ENCODE measurements at regions not wholly inside any gene's neighbourhood (a gene's known extent, or its start where the extent isn't known, plus 50 kb on each side); places are given as distances from the start of the nearest gene placed in this dataset.

GRCh38 chr1:203926025-203926540, 64.7 kb downstream of the SNRPE start:
- DNase-seq = no peak

GRCh38 chr1:203929741-203930309, 68.4 kb downstream of the SNRPE start:
- no peak for DNase-seq

- no peak for DNase-seq
These were observed 68.9 kb downstream of the SNRPE start for GRCh38 chr1:203930342-203930741.

GRCh38 chr1:203931953-203932352, 70.6 kb downstream of the SNRPE start:
- no peak for DNase-seq

- no peak for DNase-seq
These were observed 71.2 kb downstream of the SNRPE start for GRCh38 chr1:203932556-203932955.

- DNase-seq = no peak
These were observed 72.6 kb downstream of the SNRPE start for GRCh38 chr1:203934027-203934426.

GRCh38 chr1:203934651-203935050, 73.3 kb downstream of the SNRPE start:
- no peak for DNase-seq

- no peak for DNase-seq
These were observed 73.9 kb downstream of the SNRPE start for GRCh38 chr1:203935321-203935720.

- no peak for DNase-seq
These were observed 76.4 kb downstream of the SNRPE start for GRCh38 chr1:203937678-203938330.

- no peak for DNase-seq
These were observed 83.4 kb downstream of the SNRPE start for GRCh38 chr1:203944651-203945404.

GRCh38 chr1:203954293-203954692, 92.9 kb downstream of the SNRPE start:
- DNase-seq = no peak

- no peak for DNase-seq
These were observed 93.6 kb downstream of the SNRPE start for GRCh38 chr1:203954788-203955552.

GRCh38 chr1:203968761-203969160, 104.2 kb upstream of the SOX13 start:
- no peak for DNase-seq

- DNase-seq = no peak
These were observed 103.1 kb upstream of the SOX13 start for GRCh38 chr1:203969846-203970245.

- no peak for DNase-seq
These were observed 87.9 kb upstream of the SOX13 start for GRCh38 chr1:203985044-203985443.

GRCh38 chr1:203985676-203986075, 87.2 kb upstream of the SOX13 start:
- DNase-seq = no peak

GRCh38 chr1:203986887-203987461, 85.9 kb upstream of the SOX13 start:
- DNase-seq = no peak

- DNase-seq = no peak
These were observed 82.8 kb upstream of the SOX13 start for GRCh38 chr1:203990118-203990517.

- DNase-seq = peak; percentile 16
These were observed 80.5 kb upstream of the SOX13 start for GRCh38 chr1:203992440-203992839.

- no peak for DNase-seq
These were observed 79.7 kb upstream of the SOX13 start for GRCh38 chr1:203993256-203993655.

- peak; percentile 71 for DNase-seq
These were observed 77.7 kb upstream of the SOX13 start for GRCh38 chr1:203995228-203995627.

GRCh38 chr1:203996126-203996525, 76.8 kb upstream of the SOX13 start:
- DNase-seq = peak; percentile 21
